Central memory CD4-positive, alpha-beta T cell (primary cell): ENCODE measurements at regions not wholly inside any gene's neighbourhood (a gene's known extent, or its start where the extent isn't known, plus 50 kb on each side); places are given as distances from the start of the nearest gene placed in this dataset.

ENCODE experiments used
- DNase-seq: peaks from one replicate; pipeline ENCODE4 v3.0.0; 2022

DNA sequence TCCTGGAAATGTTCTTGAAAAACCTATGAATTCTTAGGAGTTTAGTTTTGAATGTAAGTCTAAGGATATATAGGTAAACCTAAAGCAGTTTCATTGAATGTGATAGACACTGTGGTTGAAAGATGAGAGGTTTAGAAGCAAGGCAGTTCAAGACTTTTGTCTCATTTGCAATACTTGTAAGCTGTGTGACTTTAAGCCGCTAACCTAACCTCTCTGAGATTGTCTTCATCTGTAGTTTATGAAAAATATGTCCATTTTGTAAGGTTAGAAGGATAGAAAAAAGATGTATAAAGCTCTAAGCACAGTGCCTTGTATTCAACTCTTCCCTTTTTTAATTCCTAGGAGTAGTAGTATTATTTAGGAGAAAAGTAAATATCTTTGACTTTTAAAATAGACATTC is 306.6 kb upstream of the ARRDC4 start:
- DNase-seq, result no peak

DNA sequence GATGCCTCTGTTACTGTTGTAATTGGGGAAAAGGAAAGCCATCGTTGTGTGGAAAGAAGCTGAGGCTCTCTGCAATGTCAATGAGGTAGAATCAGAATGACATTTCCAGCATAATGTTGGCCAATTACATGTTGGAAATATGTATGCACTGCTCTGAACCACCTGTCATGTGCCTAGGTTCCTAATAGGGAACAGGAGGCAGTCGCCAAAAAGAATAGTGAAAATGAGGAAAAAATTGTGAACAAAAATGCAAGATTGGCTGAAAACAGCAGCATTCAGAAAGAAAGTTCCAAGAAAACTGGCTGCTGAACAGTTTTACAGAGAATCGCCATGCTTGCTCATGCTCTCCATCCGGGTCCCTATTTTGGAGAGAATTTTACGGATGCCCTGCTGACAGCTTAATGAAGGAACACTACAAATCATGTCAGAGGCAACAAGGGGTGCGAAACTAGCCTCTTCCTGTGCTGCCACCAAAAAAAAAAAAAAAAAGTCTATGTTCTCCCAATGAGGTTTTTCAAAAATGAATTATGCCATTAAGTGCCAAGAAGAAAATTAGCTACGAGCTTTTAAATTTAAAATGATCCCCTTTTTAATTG is 305.9 kb upstream of the ARRDC4 start:
- DNase-seq, result no peak

DNA sequence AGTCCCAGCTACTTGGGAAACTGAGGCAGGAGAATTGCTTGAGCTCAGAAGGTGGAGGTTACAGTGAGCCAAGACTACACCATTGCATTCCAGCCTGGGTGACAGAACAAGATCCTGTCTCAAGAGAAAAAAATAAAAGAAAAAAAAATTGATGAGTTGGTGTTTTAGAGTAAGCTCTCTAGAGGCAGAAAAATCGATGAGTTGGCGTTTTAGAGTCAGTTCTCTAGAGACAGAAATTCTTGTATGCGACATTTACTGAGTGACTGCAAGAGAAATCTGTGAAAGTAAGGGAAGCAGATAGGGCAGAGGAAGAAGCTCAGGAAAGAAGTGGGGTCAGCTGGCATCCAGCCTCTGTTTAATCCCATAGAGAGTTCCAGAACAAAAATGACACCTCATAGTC is 298.7 kb upstream of the ARRDC4 start:
- no peak for DNase-seq

DNA sequence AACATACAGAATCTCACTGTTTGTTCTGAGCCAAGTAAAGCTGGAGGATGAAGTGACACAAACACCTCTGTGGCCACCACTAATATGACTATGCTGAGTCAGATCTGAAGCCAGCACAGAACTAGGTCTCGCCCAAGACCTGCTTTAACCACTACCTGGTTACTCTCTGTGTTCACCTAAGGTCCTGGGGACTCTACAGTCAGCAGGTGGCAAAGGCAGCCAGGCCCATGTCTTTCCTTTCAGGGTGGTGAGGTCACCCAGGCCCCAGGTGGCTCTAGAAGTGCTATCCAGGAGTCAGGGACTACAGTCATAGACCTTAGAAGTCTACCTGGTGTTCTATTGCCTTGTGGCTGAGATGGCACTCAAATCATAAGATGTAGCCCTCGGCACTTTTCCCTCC is 287.9 kb upstream of the ARRDC4 start:
- no peak for DNase-seq

DNA sequence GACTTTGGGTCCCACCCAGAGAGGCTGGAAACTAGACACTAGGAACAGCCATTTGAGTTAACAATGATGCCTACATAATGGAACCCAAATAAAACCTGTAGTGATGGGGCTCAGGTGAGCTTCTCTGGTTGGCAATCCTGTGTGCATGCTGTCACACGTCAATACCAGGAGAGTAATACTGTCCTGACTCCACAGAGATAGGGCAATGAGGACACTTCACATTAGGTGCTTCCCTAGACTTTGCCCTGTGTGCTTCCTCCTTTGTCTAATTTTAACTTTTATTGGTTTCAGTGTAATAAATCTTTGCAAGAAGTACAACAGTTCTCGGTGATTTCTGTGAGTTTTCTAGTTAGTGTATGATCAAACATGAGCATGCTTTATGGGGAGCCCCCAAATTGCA is 281.8 kb upstream of the ARRDC4 start:
- no peak for DNase-seq

DNA sequence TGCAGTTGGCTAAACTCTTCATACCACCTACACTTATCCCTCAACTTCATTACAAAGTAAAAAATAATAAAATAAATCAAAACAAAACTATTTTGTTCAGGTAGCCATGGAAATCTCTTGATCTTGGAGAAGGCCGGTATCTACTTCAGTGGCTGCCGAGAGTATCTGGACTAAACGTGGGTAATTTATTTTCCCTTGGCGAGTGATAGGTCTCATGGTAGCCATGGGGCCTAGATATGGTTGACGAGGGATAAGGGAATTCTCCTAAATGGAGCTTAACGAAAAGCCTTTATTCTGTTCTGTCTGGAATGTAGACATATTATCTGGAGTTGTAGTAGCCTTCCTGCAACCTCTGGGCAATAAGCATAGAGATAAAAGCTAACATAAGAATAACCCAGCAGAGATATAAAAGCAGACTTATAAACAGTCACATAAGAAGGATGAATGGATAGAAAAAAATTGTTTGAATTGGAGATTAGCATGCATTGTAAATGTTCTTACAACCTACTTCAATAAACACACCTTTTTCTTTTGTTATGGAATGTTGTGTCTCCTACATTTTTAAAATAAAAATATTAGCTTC is 281.3 kb upstream of the ARRDC4 start:
- DNase-seq, result no peak

DNA sequence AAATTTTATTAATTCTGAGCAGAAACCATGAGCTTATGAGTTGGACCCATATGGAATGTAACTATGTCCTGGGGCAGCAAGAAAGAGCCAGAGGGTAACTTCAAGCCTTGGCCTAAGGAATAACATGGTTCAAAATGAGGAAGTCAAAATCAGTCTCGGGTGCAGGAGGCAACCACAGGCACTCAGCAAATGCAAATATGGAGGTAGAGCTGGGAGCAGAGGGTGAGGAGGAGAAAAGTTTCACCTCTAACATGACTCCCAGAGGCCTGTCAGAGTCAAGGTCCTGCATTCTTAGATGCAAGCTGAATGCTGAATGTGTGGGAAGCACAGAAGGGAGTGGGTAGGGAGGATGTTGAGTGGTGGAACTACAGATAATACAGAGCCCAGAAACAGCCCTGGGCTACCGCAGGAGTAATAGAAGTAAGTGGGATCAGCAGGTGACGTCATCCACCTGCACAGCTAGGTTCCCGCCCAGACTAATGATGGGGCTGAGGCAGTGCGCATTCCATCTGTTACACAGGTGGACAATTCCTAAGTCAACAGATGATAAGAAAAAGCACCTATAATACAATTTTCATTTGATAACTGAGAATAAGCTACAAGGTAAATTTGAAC is 279.8 kb upstream of the ARRDC4 start:
- DNase-seq, result no peak

DNA sequence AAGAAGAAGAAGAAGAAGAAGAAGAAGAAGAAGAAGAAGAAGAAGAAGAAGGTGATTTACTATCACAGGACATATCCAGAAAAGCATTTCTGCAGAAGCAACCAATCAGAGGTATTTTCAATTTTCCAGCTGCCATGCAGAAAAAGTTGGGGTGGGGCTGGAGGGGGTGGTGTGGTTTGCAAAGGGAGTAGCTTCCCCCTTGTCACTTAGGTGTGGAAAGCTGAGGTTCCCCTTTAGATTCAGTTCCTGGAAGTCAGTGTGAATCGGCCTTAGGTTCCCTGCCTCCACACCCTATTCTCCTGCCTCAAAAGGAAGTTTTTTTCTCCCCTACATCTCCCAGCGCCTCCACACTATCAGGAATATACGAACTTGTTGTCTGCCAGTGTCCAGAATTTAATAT is 276.7 kb upstream of the ARRDC4 start:
- no peak for DNase-seq

DNA sequence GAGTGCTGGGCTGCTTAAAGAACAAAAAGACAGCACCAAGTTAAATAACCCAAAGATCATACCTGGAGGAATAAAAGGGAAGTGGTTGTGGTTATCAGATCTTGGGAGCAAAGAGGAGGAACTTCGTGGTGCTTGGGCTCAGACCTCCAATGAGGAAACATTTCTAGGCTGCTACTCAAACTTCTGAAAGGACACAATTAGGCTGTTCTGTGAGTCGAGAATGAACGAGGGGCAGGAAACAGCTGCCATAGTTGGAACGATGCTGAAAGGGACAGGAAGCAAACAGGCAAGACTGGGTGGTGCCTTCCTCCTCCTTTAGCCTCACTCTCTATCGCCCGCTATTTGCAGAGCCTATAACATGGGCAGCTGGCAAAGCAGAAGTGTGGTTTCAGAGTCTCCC is 276.3 kb upstream of the ARRDC4 start:
- no peak for DNase-seq

DNA sequence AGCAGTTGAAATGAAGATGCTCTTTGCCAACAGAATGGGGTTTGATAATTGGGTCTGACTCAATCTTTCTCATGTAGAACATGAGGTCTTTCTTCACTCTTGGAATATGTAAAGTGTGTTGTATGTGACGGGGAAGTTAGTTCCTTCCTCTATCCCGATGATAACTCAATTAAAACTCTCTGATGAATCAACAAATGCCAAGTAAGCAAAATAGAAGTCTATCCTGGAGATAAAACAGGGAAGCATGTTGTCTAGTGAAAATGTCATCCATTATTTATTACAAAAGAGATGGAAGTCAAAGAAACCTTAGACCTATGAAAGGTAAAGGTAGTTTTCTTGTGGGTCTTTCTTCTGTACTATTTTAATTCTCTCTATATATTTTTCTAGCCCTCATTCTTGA is 274.2 kb upstream of the ARRDC4 start:
- no peak for DNase-seq

DNA sequence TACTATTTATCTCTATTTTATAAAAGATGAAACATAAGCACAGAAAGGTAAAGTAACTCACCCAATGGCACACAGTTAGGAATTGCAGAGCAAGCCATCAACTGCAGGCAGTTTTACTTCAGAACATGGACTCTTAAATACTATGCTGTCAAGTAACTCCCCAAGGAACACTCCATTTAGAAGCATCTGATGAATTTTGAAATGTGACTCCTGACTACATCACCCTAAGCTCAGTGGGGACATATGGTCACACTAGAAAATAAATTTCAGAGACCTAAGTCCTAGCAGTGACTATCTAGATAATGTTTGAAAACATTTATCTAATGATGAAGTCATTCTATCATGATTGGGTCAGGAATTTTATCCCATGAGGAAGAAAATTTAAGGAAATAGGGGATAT is 272.8 kb upstream of the ARRDC4 start:
- DNase-seq, result no peak

DNA sequence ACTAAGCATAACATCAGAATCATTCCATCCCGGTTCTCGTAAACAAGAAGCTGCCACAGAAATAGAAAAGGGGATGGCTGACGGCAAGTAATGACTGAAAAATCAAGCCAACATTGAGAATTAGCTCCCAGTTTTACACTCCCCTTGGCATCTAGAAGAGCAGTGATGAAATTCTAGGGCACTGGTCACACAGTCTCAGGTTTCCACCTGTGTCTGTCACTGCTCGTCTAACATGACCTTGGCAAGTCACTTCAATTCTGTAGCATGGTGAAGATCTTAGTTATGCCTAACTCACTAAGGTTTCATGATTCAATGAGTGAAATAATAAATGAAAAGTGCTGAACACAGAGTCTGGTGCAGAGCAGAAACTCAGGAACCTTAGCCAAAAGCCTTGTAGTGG is 272.3 kb upstream of the ARRDC4 start:
- no peak for DNase-seq

DNA sequence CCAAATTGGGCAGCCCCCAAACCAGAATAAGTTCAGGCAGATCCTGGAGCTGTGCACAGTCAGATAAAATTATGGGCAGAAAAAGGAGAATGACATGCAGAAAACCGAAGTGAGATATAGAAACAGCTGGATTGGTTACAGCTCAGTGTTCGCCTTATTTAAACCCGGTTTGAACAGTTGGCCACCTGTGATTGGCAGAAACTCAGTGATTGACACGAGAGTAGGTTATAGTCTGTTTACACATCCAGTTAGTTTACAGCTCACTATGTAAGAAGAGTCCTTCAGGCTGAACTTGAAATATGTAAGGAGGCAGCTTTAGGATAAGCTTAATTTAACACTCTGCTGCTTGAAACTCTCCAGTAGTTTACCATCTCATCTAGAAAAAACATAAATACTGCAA is 271.6 kb upstream of the ARRDC4 start:
- no peak for DNase-seq

DNA sequence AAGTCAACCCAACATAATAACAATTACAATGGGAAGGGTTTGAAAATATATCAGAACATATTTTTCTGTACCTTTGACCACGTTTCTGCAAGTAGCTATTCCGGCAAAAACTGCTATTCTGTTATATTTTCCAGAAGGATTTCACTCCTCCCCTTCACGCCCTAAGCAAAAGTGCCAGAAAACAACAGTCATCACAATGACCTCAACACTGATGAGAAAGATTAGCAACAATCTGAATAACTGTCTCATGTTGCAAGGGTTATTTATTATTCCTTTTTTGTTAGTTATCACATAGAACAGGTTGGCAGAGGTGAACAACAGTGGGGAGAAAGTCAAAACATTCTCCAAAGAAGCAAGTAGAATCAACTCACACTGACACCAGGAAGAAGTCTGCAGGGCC is 269.4 kb upstream of the ARRDC4 start:
- no peak for DNase-seq

DNA sequence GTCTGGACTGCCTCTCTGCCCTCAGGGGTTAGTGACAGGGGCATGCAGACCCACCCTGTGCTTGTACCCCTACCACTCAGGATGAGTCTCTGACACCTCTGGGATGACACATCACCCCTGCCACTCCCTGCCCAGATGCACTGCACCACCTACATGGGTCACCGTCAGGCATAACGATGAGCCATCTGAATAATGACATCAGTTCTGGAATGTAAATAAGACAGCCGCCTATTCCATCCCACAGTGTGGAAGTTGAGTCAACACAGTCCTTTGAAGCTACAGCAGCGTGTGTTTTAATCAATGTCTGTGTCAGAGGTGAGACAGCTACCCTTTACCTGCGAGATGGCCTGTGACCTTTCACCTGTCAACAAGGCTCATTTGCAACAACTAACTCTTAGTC is 268.7 kb upstream of the ARRDC4 start:
- DNase-seq, result no peak

DNA sequence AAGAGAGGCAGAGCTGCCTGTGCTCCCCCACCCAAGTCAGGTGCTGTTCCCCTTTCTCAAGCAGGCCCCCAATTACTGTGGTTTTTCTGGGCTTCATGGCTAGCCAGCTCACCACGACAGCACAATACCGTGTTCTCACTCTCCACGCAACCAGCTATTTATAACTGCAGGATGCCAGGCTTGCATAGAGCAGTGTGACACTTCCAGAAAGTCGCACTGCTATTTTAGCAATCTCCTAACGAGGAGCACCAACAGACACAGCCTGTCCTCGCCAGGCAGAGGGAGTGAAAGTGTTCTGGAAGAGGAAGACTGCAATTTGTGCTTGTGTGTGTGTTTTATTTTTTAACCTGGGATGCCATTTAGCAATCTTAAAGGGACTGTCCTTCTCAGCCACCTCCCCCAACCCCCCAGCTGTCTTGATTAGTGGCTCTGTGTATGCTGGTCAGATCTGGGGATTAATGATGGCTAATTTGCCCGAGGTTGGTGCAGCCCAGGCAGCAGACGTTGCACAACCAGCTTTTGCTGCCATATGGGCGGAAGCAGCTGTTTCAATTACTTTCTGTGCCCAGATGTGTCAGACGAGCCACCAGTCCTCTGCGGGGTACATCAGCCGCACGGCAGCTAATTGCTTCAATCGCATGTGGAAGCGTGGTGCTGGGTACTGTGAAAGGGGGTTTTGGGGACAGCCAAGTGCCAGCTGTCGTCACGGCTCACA is 268.0 kb upstream of the ARRDC4 start:
- DNase-seq, result no peak

DNA sequence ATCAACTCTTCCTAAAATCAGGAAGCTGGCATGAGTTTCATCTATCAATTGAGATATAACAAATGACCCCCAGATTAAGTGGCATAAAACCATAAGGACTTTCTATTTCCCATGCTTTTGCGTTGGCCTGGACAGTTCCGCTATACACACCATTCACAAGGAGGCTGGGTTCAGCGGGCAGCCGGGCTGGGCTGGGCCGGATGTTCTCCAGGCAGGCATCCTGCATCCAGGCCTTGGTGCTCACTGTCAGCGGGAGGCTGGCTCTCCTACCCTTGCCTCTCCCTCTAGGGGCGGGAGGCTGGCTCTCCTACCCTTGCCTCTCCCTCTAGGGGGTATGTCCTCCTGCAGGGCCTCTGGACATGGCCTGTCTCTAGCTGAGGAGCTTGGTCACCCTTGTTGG is 266.0 kb upstream of the ARRDC4 start:
- DNase-seq, result no peak

DNA sequence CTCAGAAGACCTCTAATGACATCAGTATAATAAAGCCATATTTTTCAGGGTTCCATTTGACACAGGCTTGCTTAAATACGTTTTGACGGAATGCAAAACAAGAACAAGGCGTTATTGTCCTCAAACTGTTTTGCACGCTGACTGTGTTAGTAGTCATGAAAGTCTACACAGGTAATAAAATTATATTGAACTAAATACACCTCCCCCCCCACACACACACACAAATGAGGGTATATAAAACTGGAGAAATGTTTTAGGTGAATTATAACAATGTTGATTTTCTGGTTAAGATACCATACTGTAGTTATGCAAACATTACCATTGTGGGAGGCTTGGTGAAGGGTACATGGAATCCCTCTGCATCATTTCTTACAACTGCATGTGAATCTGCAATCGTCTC is 257.1 kb upstream of the ARRDC4 start:
- DNase-seq, result no peak

DNA sequence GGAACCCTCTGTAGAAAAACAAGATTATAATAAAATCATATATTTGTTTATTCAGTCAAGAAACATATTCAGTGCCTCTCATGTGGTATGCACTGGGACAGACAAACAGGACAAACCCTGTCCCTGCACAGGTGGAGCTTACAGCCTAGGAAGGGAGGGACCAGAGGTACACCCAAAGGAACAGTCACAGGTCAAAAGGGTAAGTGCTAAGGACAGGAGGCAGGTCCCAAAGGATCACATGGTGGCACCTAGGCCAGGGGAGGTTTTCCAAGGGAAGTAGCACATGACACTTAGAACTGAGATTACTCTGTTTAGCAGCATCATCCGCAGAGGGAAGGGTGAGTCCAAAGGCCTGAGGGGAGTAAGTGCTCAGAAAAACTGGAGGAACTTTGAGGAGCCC is 254.4 kb upstream of the ARRDC4 start:
- DNase-seq, result no peak

DNA sequence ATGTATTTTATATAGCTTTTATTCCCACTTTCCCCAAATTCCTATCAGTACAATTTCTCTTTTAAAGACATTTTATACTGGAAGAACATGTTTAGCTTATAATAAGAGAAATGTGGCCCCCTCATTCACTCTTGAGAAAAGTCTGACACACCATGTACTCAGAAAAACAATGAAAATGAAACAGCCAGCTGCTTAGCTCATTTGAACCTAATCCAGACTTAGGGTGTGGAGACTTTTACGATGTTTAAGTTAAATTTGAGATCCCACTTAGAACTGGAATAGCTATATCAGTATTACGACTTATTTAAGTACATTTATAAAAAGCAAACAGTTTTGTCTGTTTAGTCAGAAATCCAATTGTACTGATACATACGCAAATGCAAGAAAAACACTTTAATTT is 252.3 kb upstream of the ARRDC4 start:
- DNase-seq, result no peak

DNA sequence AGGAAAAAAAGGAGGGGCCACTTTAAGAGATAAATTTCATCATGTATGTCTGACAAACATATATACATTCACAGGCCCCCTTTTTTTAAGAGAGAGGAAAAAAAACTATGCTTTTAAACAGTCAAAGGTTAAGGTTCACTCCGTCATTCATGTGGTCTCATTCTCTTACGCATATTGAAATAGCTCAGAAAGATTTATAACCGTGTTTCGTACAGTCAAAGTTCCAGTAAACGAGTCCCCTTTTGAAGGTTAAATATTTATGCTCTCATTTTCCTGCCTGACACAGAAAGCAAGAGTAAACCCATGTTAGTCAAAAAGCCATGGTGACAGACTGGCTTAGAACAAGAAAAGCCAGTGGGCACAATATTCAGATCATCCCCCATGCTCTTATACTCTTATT is 248.0 kb upstream of the ARRDC4 start:
- no peak for DNase-seq

DNA sequence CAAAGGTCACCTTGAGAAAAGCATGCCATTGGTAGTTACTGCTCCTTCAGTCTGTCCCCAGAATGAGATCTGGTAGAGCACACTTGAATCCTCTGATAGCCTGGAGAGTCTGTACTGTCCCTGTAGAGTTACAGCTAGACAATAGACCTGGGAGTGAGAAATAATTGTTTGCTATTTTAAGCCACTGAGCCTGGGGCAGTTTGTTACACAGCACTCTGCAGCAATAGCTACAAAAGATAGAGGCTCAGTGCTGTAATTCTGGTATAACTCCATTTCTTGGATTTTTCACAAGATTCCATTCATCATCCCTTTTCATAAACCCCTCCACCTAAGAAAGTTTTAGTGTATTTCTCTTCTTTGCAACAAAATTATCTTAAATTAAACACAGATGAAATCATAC is 242.7 kb upstream of the ARRDC4 start:
- no peak for DNase-seq

DNA sequence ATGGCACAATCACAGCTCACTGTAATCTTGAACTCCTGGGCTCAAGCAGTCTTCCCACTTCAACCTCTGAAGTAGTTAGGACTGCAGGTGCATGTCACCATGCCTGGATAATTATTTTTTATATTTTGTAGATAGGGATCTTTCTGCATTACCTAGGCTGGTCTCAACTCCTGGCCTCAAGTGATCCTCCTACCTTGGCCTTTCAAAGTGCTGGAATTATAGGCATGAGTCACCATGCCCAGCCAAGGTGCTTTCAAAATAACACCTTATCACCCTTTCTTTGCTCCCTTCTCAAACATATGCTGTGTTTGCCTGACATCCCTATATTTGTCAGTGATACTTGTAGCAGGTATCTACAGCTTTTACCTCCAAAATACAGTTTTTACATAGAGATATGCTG is 242.0 kb upstream of the ARRDC4 start:
- no peak for DNase-seq

DNA sequence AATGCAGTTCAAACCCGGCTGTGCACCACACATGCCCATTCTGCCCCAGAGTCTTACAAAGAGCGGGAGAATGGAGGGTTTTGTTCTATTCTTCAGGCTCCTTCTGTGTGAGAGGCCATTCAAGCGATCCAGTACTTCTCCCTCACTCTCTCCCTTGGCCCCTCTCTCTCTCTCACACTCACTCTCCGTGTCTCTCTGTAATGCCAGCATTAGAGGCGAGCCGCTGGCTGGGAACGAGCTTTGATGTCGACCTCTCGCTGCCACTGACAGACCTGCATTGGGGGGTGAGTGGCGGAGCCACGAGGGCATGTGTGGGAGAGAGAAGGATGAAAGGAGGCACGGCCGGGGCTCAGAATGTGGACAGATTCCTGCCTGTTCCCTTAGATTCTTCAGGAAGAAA is 231.7 kb upstream of the ARRDC4 start:
- DNase-seq, result no peak
